ENCODE measurements at regions not wholly inside any gene's neighbourhood (a gene's known extent, or its start where the extent isn't known, plus 50 kb on each side); places are given as distances from the start of the nearest gene placed in this dataset.

DNA sequence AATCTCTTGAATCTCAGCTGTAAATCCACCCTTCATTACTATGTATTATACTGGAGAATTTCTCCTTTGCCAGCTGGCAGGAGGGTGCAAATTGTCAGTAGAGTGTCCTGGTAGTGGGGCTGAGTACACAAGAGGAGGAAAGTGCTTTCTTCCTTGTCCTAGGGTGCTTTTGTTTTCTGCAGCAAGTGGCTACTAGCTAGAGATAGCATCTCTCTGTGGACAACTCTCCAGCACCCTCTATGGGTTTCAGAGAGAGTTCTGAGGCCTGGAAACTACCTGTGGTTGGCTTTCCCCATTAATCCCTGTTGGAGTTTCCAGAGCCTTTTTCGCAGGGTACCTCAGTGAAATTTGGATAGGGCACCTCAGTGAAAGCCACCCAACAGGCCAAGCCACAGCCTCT is 422.5 kb upstream of the RGS17 start:
- BruUV-seq (replicated peaks), result no TSS peak
- no peak for FAIRE-seq
- H3K27ac ChIP-seq (ENCODE audit: extremely low read length, insufficient read depth, low read length), result no peak overlapping the region
- ATAC-seq, result peak; percentile 79
- H4K20me1 ChIP-seq (ENCODE audit: insufficient read depth, low read length), result no peaks in the 10 kb centered on the region
- H2AFZ ChIP-seq (ENCODE audit: low read length), result no peak overlapping the region
- no peak overlapping the region for H3K4me2 ChIP-seq (ENCODE audit: low read depth, low read length)
- no peak overlapping the region for H3K4me3 ChIP-seq (replicated peaks in 1 of 3; ENCODE audit: insufficient read depth in 1 of 3, low read depth in 2 of 3, low read length in 3 of 3)
- no peaks in the 10 kb centered on the region for H3K27me3 ChIP-seq (ENCODE audit: control insufficient read depth in 1 of 2, insufficient read depth in 2 of 2, low read length in 2 of 2)
- H3K36me3 ChIP-seq (replicated peaks in 1 of 2; ENCODE audit: control insufficient read depth in 1 of 2, insufficient read depth in 2 of 2, low read length in 2 of 2), result no peaks in the 10 kb centered on the region
- no peaks in the 10 kb centered on the region for H3K9me3 ChIP-seq (ENCODE audit: low read length)
- in situ Hi-C loops (cut with HindIII; ENCODE audit: extremely low pct_ligation_motif_present, low pct_unique_long_range_greater_than_20kb), result no loop called here
- H3K9ac ChIP-seq (ENCODE audit: insufficient read depth, low read depth, low read length), result no peak overlapping the region
- intact Hi-C loops (cut with micrococcal nuclease; ENCODE audit: unreplicated experiment), result loop anchor here (10.0 kb wide), 1 partner anchor 391 kb away; no protein-coding TSS in a partner anchor
- H3K79me2 ChIP-seq (ENCODE audit: insufficient read depth, low read length), result no peaks in the 10 kb centered on the region
- no peak for TF ChIP-seq THRA (CRISPR knock-in tag; IDR thresholded peaks at IDR 0.05; ENCODE audit: borderline replicate concordance)
- TF ChIP-seq RARA (CRISPR knock-in tag; IDR thresholded peaks at IDR 0.05), result no peak
- TF ChIP-seq GPN1 (CRISPR knock-in tag; IDR thresholded peaks at IDR 0.05; ENCODE audit: borderline replicate concordance), result no peak
- TF ChIP-seq CTCF (CRISPR knock-in tag; IDR thresholded peaks at IDR 0.05), result peak; percentile 36; the same call in 1 of the 2 replicates
- TF ChIP-seq ZNF143 (CRISPR knock-in tag; IDR thresholded peaks at IDR 0.05), result no peak
- TF ChIP-seq ZNF367 (CRISPR knock-in tag; IDR thresholded peaks at IDR 0.05; ENCODE audit: borderline replicate concordance), result no peak
- TF ChIP-seq, protein P1, sequence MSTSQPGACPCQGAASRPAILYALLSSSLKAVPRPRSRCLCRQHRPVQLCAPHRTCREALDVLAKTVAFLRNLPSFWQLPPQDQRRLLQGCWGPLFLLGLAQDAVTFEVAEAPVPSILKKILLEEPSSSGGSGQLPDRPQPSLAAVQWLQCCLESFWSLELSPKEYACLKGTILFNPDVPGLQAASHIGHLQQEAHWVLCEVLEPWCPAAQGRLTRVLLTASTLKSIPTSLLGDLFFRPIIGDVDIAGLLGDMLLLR (CRISPR knock-in tag; IDR thresholded peaks at IDR 0.05), result no peak
- 25% methylated on average over 1 of the region's 1 CpG for WGBS (ENCODE audit: low lambda C conversion rate)
- no peaks in the 10 kb centered on the region for H3K4me1 ChIP-seq (ENCODE audit: insufficient read depth, low read length)
- CTCF ChIA-PET (ENCODE audit: low intra/inter-chr PET ratio, low total read pairs), result no interaction called here
- POLR2A ChIA-PET, result no interaction called here
- peak; percentile 4 for DNase-seq (ENCODE audit: low spot score)
